Spinal cord (tissue), 9 donors: ENCODE measurements at regions not wholly inside any gene's neighbourhood (a gene's known extent, or its start where the extent isn't known, plus 50 kb on each side); places are given as distances from the start of the nearest gene placed in this dataset.
"Not testable (repeated sequence)": the region's sequence is repeated elsewhere in the genome, so short reads cannot be mapped to it uniquely, and the experiment has no call there.

ENCODE experiments used
- DNase-seq, 6 donors: peaks; one replicate each; pipeline versions ENCODE4 v3.0.0 to v3.0.0-alpha.2; 2013 to 2015; ENCODE audit warnings: low spot score in 6 of 6, low read depth in 4 of 6
- H3K27ac ChIP-seq: one replicate; pipeline ENCODE4 v1.5.1; 2013; ENCODE audit warnings: low read depth, low read length, control low read depth
- H3K27me3 ChIP-seq: one replicate; pipeline ENCODE4 v1.6.1; 2013; ENCODE audit warnings: low read length; ENCODE audit not compliant: control insufficient read depth, insufficient read depth
- H3K36me3 ChIP-seq: one replicate; pipeline ENCODE4 v1.6.1; 2013; ENCODE audit warnings: low read length; ENCODE audit not compliant: control insufficient read depth, insufficient read depth
- H3K4me1 ChIP-seq: one replicate; pipeline ENCODE4 v1.6.1; 2013; ENCODE audit warnings: low read length; ENCODE audit not compliant: control insufficient read depth, insufficient read depth
- H3K4me3 ChIP-seq: one replicate; pipeline ENCODE4 v1.5.1; 2013; ENCODE audit warnings: low read depth, low read length, control low read depth
- H3K9me3 ChIP-seq: one replicate; pipeline ENCODE4 v1.6.1; 2013; ENCODE audit warnings: low read length; ENCODE audit not compliant: control insufficient read depth, insufficient read depth
- WGBS: methylation state at CpG from one replicate; pipeline ENCODE4 v1.1.5; 2013; ENCODE audit warnings: missing lambda C conversion rate; ENCODE audit not compliant: insufficient coverage; 5-methylcytosine and 5-hydroxymethylcytosine counted together
- donor health status: healthy.

DNA sequence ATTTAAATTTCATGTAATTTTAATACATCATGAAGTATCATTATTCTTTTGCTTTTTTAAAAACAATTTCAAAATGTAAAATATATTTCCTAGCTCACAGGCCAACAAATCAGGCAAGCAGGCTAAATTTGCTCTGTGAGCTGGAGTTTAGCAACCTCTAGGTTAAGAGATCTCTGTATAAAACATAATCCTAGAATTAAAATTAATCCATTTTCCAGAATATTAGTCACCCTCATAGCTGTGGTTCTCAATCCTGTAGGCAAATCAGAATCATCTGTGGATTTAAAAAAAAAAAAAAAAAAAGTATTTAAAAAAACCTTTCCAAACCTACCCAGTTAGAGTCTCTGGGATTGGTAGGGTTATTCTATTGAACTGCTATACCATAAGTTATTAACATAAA is 209.7 kb downstream of the MINAR1 start:
- no peak overlapping the region for H3K4me3 ChIP-seq
- H3K4me1 ChIP-seq, result no peaks in the 10 kb centered on the region
- no peak for DNase-seq
- H3K27me3 ChIP-seq, result no peaks in the 10 kb centered on the region
- peaks cover 11% of the 10 kb centered on the region for H3K9me3 ChIP-seq
- H3K27ac ChIP-seq, result no peak overlapping the region
- no peaks in the 10 kb centered on the region for H3K36me3 ChIP-seq

DNA sequence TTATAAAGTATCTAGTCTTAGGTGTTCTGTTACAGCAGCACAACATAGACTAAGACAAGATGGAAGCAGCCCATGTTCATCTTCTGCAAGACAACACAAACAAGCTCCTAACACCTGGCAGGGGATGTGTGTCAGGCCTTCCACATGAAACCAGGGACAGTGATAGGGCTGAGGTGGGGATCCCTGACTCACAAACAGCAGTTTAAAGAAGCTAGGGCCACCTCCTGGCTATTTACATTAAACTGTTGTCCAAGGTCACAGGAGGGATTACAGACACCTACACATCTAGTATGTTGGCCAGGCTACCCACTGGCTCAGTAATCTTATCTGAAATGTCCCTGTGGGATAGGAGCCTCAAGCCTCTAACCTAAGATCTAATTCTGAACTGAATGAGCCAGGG is 211.3 kb downstream of the MINAR1 start:
- Histone ChIP-seq H3K4me3 (no peak overlapping the region), H3K27ac (no peak overlapping the region), H3K9me3 (peaks cover 11% of the 10 kb centered on the region), H3K27me3 (no peaks in the 10 kb centered on the region), H3K36me3 (no peaks in the 10 kb centered on the region), H3K4me1 (no peaks in the 10 kb centered on the region)
- DNase-seq, result no peak

DNA sequence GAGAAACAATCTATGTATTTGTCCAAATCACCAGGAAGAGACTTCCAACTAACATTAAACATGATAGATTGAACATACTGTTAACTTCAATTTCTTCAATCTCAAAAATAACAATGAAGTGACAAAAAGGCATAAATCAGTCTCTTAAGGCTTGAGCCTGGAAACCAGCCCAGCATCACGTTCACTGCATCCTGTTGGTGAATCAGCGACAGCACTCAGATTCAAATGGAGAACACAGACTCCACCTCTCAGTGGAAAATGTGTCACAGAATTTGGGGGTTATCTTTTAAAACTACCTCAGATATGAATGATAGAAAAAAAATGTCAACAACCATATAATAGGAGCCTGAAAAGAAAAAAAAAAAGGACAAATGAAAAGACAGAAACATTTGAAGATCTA is 212.0 kb downstream of the MINAR1 start:
- Histone ChIP-seq H3K4me1 (no peaks in the 10 kb centered on the region), H3K9me3 (peaks cover 11% of the 10 kb centered on the region), H3K4me3 (no peak overlapping the region), H3K27me3 (no peaks in the 10 kb centered on the region), H3K36me3 (no peaks in the 10 kb centered on the region), H3K27ac (no peak overlapping the region)
- no peak for DNase-seq
- no CpG with 5 or more reads among the region's 2 CpGs for WGBS

DNA sequence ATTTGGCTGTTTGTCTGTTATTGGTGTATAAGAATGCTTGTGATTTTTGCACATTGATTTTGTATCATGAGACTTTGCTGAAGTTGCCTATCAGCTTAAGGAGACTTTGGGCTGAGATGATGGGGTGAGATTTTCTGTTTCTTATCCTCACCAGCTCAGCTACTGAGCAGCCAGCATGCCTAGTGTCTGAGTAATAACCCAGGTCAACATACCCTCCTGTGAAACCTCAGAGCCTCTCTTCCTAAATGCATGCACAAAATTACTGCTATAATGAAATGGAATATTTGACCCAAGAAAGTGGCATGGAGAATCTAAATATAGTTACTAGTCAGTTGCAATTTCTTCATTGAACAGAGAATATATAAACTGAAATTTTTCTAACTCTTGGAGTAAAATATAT is 220.8 kb downstream of the MINAR1 start:
- not testable (repeated sequence) for H3K4me3 ChIP-seq, DNase-seq, H3K4me1 ChIP-seq, H3K27ac ChIP-seq, H3K9me3 ChIP-seq, H3K27me3 ChIP-seq, H3K36me3 ChIP-seq

DNA sequence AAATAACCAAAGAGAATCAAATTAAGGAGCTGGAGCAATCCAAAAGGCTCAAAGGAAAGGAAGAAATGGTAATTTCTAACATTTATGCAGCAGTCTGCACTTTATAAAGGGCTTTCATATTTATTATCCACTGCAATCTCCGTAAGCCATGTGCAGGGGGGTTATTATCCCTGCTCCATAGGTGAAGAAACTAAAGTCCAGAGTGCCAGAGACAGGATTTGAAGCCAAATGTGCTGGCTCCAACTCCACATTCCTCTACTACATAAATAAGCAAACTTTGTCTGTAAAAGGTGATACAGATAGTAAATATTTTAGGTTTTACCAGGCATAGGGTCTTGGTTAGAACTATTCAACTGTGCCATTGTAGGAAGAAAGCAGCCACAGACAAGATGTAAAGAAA is 221.4 kb downstream of the MINAR1 start:
- no CpG with 5 or more reads among the region's 1 CpG for WGBS
- H3K4me1 ChIP-seq, result no peaks in the 10 kb centered on the region
- H3K27ac ChIP-seq, result no peak overlapping the region
- H3K36me3 ChIP-seq, result no peaks in the 10 kb centered on the region
- no peaks in the 10 kb centered on the region for H3K27me3 ChIP-seq
- no peak overlapping the region for H3K4me3 ChIP-seq
- DNase-seq, result no peak
- no peaks in the 10 kb centered on the region for H3K9me3 ChIP-seq

DNA sequence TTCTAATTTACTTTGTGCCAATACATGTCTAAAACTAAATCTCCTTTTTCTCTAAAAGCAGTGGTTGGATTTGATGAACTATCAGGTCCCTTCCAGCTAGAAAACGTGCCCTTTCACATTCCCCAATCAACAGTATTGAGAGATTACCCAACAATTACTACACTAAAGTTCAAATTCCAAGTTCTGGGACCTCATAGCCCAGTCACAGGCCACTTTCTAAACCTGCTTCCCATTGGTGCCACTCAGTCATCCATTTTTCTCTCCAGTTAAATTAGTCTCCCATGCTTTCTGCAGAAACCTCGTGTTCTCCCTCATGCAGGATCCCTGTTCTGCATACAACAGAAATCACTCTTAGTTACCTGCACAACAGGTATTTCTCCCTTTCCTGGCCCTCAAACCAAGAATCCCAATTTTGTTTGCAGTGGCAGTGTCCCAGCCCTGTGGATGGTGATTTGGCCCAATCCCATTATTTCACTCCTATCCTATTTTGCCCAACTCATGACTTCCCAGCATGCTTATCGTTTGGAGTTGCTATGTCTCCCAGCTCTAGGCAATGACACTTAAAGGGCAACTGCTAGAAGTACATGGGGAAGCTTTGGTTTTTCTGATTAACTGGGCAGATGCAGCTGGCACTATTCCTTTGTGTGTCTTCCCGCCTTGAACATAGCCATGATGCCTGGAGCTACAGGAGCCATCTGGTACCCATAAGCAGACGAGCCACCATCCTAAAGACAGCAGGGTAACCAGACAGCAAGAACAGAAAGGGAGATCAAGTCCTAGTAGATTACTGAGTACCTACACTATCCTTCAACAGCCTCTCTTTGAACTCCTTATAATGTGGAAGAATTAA is 224.2 kb downstream of the MINAR1 start:
- Histone ChIP-seq H3K27ac (no peak overlapping the region), H3K36me3 (no peaks in the 10 kb centered on the region), H3K4me3 (no peak overlapping the region), H3K4me1 (no peaks in the 10 kb centered on the region), H3K9me3 (no peaks in the 10 kb centered on the region), H3K27me3 (no peaks in the 10 kb centered on the region)
- 82% methylated on average over 3 of the region's 5 CpGs for WGBS
- peak in 2 of 6 donors; percentile 17 to 39 for DNase-seq

DNA sequence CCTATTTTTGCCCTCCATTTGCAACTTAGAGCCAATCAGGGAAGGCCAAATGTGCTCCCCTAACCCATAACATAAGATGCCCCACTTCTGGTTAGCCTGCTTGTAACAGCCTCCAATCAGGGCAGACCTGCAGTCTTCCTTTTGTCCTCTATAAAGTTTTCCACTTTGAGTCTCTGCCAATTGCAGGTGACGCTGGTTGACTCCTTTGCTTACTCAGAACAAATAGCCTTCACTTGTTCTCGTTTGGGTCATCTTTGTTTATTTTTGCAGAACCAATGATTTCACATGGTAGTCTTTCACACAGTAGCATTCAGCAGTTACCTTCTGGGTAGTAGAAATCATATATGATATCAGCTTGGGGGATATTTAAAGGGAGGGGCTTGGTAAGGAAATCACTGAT is 225.6 kb downstream of the MINAR1 start:
- H3K4me1 ChIP-seq, result no peaks in the 10 kb centered on the region
- H3K4me3 ChIP-seq, result no peak overlapping the region
- DNase-seq, result no peak
- H3K27ac ChIP-seq, result no peak overlapping the region
- no peaks in the 10 kb centered on the region for H3K36me3 ChIP-seq
- WGBS, result 80% methylated on average over 1 of the region's 2 CpGs
- no peaks in the 10 kb centered on the region for H3K27me3 ChIP-seq
- H3K9me3 ChIP-seq, result no peaks in the 10 kb centered on the region

DNA sequence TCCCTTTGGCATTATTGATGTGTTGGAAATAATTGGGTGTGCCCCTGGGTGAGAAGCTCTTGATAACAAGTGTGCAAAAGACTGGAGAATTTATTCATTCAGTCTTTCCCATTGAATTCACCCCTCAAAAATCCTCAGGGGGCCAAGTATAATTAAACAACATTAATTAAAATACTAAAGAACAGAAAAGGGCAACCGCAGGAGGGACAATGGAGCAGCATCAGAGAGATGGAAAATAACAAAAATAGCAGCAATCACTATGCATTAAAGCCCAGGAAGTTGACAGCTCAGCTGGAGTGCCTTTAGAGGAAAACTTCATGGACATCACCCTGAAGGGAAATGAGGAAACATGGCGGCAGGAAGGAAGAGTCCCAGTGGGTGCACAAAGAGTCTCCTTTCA is 227.6 kb downstream of the MINAR1 start:
- Histone ChIP-seq H3K27me3 (no peaks in the 10 kb centered on the region), H3K4me3 (no peak overlapping the region), H3K27ac (no peak overlapping the region), H3K9me3 (no peaks in the 10 kb centered on the region), H3K4me1 (no peaks in the 10 kb centered on the region), H3K36me3 (no peaks in the 10 kb centered on the region)
- 57% methylated on average over 1 of the region's 2 CpGs for WGBS
- peak in 1 of 6 donors; percentile 50 for DNase-seq

DNA sequence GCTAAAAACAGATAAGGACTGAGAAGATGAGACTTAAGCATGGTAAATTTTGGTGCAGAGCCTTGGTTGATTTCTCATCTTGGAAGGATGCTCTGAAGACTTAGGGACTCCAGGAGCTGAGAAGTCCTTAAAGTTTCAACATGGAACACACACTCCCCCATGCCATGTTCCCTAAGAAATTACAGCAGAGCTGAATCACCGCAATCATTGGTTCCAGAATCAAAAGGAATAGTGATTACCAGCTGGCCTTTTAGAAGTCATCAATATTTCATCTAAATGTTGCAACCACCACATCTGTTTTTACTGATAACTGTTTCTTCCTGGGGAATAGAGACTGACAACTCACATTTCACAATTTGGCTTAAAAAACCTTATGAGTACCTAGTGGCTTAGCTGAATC is 229.3 kb downstream of the MINAR1 start:
- Histone ChIP-seq H3K4me3 (no peak overlapping the region), H3K4me1 (no peaks in the 10 kb centered on the region), H3K27me3 (no peaks in the 10 kb centered on the region), H3K36me3 (no peaks in the 10 kb centered on the region), H3K27ac (no peak overlapping the region), H3K9me3 (no peaks in the 10 kb centered on the region)
- no peak for DNase-seq
- WGBS, result 100% methylated on average over 1 of the region's 1 CpG

DNA sequence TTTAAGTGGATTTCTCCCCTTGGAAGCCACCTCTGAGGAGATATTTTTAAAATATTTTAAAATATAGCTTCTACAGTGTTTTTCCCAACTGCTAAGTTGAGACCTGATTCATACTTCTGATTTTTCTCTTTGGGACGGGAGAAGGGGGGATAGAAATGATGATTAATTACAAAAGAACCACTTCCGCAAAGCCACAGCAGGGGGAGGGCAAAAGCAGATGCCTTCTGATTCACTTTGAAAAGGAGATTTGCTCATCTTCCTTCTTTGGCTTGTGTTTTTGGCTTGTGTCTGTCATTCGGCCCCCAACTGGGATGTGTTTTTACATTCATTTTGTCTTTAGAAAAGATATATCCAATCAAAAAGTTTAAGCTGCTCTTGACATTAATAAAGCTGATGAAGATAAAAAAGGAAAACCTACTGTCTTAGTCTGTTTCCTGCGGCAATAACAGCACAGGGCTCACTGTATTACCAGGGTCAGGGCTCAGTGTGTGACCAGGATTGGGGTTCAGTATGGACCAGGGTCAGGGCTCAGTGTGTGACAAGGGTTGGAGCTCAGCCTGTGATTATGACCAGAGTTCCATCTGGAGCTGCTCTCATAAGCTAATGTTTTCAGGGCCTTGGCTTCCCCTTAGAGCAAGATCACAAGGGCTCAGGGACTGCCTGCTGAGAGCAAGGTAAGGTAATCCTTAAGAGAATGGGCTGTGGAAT is 223.2 kb downstream of the MTHFS start:
- Histone ChIP-seq H3K4me3 (no peak overlapping the region), H3K36me3 (no peaks in the 10 kb centered on the region), H3K9me3 (no peaks in the 10 kb centered on the region), H3K27me3 (no peaks in the 10 kb centered on the region), H3K4me1 (no peaks in the 10 kb centered on the region), H3K27ac (no peak overlapping the region)
- no peak for DNase-seq
- WGBS, result 92% methylated on average over 1 of the region's 4 CpGs
